A549 (cell line): ENCODE measurements at regions not wholly inside any gene's neighbourhood (a gene's known extent, or its start where the extent isn't known, plus 50 kb on each side); places are given as distances from the start of the nearest gene placed in this dataset.

Experiments used
- ATAC-seq, 2 experiments: fragments of 200-7000 bp in 1 of 2; fragments of >200 bp in 1 of 2; cut with Nextera tagmentation in 1 of 2; cut with Tn5 transposase in 1 of 2; 3 replicates each; pipeline versions ENCODE4 v1.8.0 to v1.9.1; 2018 to 2020; ENCODE audit warnings: mild to moderate bottlenecking in 1 of 2, moderate library complexity in 1 of 2
- CTCF ChIA-PET: fragments of 300-600 bp; sonication (Branson Sonifier 250); formaldehyde crosslinking; extraction: SDS; loops from one replicate; lab custom pipeline; 2021; ENCODE audit warnings: antibody characterized with exemption, inconsistent platforms; lab: Yijun Ruan, JAX
- POLR2A ChIA-PET: fragments of 350-600 bp; formaldehyde crosslinking; extraction: SDS; loops from one replicate; lab custom pipeline; 2021; ENCODE audit warnings: antibody characterized with exemption, inconsistent platforms; lab: Yijun Ruan, JAX
- DNase-seq, 2 experiments: peaks; one replicate each; pipeline versions ENCODE4 v3.0.0 to v3.0.0-alpha.2; 2011 to 2016; ENCODE audit warnings: low read depth in 1 of 2, low spot score in 1 of 2
- FAIRE-seq: peaks from 2 replicates; lab custom pipeline; 2011; peaks lifted over from hg19 to GRCh38; lab: Jason Lieb, UNC
- H3K27ac ChIP-seq, 2 experiments: fragments of >200 bp; sonication (Bioruptor Twin); formaldehyde crosslinking; 3 replicates each; pipeline ENCODE4 v1.5.1; 2016 to 2017
- H3K4me1 ChIP-seq: fragments of >200 bp; sonication (Bioruptor Twin); formaldehyde crosslinking; 3 replicates; pipeline ENCODE4 v1.6.1; 2016
- H3K4me2 ChIP-seq: fragments of >200 bp; sonication (Bioruptor Twin); formaldehyde crosslinking; 3 replicates; pipeline ENCODE4 v1.6.1; 2016
- H3K4me3 ChIP-seq: fragments of >200 bp; sonication (Bioruptor Twin); formaldehyde crosslinking; 3 replicates; pipeline ENCODE4 v1.5.1; 2016
- H3K9me3 ChIP-seq: fragments of >200 bp; sonication (Bioruptor Twin); formaldehyde crosslinking; 3 replicates; pipeline ENCODE4 v1.6.1; 2016
- BCL3 ChIP-seq: fragments of >200 bp; sonication (Bioruptor Twin); formaldehyde crosslinking; IDR thresholded peaks from 3 replicates; pipeline ENCODE4 v1.6.1; 2016
- CBX8 ChIP-seq: fragments of 200-600 bp; sonication (generic); IDR thresholded peaks from 2 replicates; pipeline ENCODE4 v1.6.1; 2016
- E2F6 ChIP-seq: IDR thresholded peaks from 2 replicates; pipeline ENCODE4 v1.6.1; 2012; ENCODE audit warnings: low read depth, borderline replicate concordance
- EHF ChIP-seq: fragments of 250-450 bp; sonication (Bioruptor Pico); IDR thresholded peaks from 2 replicates; pipeline ENCODE4 v1.5.0; 2020; ENCODE audit warnings: mild to moderate bottlenecking
- ELK1 ChIP-seq: fragments of 150-350 bp; IDR thresholded peaks from 2 replicates; pipeline ENCODE4 v1.6.1; 2014; ENCODE audit warnings: low read depth, mild to moderate bottlenecking, low read length
- FOSB ChIP-seq: fragments of 250-450 bp; sonication (Bioruptor Pico); IDR thresholded peaks from 2 replicates; pipeline ENCODE4 v1.5.0; 2020; ENCODE audit warnings: mild to moderate bottlenecking, moderate library complexity
- FOXS1 ChIP-seq: fragments of 250-450 bp; sonication (Bioruptor Pico); IDR thresholded peaks from 2 replicates; pipeline ENCODE4 v1.5.0; 2020; ENCODE audit warnings: mild to moderate bottlenecking, moderate library complexity
- HEYL ChIP-seq: fragments of 250-450 bp; sonication (Bioruptor Pico); IDR thresholded peaks from 2 replicates; pipeline ENCODE4 v1.8.0; 2021; ENCODE audit warnings: mild to moderate bottlenecking, moderate library complexity
- KDM5A ChIP-seq: fragments of 200-600 bp; sonication (generic); IDR thresholded peaks from 2 replicates; pipeline ENCODE4 v1.6.1; 2016; ENCODE audit warnings: antibody characterized with exemption, mild to moderate bottlenecking
- MAZ ChIP-seq: fragments of 150-350 bp; IDR thresholded peaks from 2 replicates; pipeline ENCODE4 v1.6.1; 2014; ENCODE audit warnings: antibody characterized with exemption, low read depth, low read length, borderline replicate concordance
- MYC ChIP-seq: IDR thresholded peaks from 2 replicates; pipeline ENCODE4 v1.6.1; 2012; ENCODE audit warnings: mild to moderate bottlenecking, inconsistent platforms, low read length, improper control_type of control experiment, borderline replicate concordance
- NFE2L2 ChIP-seq: fragments of 150-350 bp; conservative IDR thresholded peaks from 2 replicates; pipeline ENCODE4 v1.6.1; 2014; ENCODE audit warnings: low read length
- RAD21 ChIP-seq, 2 experiments: fragments of >200 bp in 1 of 2; sonication (Bioruptor Twin) in 1 of 2; formaldehyde crosslinking in 1 of 2; IDR thresholded peaks in 1 of 2; conservative IDR thresholded peaks in 1 of 2; 2 replicates in 1 of 2; 3 replicates in 1 of 2; pipeline ENCODE4 v1.6.1; 2012 to 2018; ENCODE audit warnings: inconsistent platforms in 1 of 2
- RARB ChIP-seq: fragments of 250-450 bp; sonication (Bioruptor Pico); IDR thresholded peaks from 2 replicates; pipeline ENCODE4 v1.8.0; 2021; ENCODE audit warnings: mild to moderate bottlenecking, moderate library complexity
- RCOR1 ChIP-seq: fragments of 150-350 bp; IDR thresholded peaks from 2 replicates; pipeline ENCODE4 v1.6.1; 2014; ENCODE audit warnings: antibody characterized with exemption, low read length, low read depth
- RFX5 ChIP-seq: fragments of 450-650 bp; IDR thresholded peaks from 2 replicates; pipeline ENCODE4 v1.7.1; 2014; ENCODE audit warnings: antibody characterized with exemption, mild to moderate bottlenecking, moderate library complexity
- RNF2 ChIP-seq: fragments of 200-600 bp; sonication (generic); IDR thresholded peaks from 2 replicates; pipeline ENCODE4 v1.6.1; 2016; ENCODE audit warnings: low read depth, mild to moderate bottlenecking, antibody characterized with exemption, moderate library complexity, borderline replicate concordance
- USF2 ChIP-seq: fragments of 450-650 bp; IDR thresholded peaks from 2 replicates; pipeline ENCODE4 v1.6.1; 2014; ENCODE audit warnings: antibody characterized with exemption
- ZC3H11A ChIP-seq: fragments of 450-650 bp; IDR thresholded peaks from 2 replicates; pipeline ENCODE4 v1.6.1; 2014; ENCODE audit warnings: antibody characterized with exemption, mild to moderate bottlenecking
- ZFP36 ChIP-seq: fragments of 450-650 bp; IDR thresholded peaks from 2 replicates; pipeline ENCODE4 v1.6.1; 2014; ENCODE audit warnings: borderline replicate concordance; ENCODE audit not compliant: partially characterized antibody
- WGBS: methylation state at CpG from one replicate; pipeline ENCODE4 v1.1.6; 2017; ENCODE audit errors: missing lambda C conversion rate; 5-methylcytosine and 5-hydroxymethylcytosine counted together

DNA sequence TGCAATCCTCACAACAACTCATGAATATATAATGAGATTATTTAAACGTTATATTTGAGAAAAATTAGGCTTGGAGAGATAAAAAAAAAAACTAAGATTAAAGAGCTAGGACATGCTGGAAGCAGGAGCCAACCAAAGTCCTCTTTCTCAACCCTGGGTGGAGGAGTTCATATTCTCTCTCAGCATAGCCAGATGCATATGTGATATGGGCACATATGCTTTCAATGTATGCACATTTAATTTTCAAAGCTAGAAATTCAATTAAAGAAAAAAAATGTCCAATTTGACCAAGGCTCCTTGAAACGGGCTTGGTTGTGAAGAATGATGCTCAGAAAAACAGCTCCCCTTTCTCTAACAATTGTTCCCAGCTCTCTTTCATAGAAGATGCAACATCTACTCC is 61.9 kb upstream of the GRIP1 start:
- Histone ChIP-seq H3K9me3 (no peaks in the 10 kb centered on the region), H3K4me3 (no peak overlapping the region), H3K4me1 (no peaks in the 10 kb centered on the region), H3K27ac (no peak overlapping the region), H3K4me2 (no peak overlapping the region)
- DNase-seq (no peak), ATAC-seq (no peak), FAIRE-seq (no peak)
- TF ChIP-seq MYC: no peak
- no peak for TF ChIP-seq ELK1
- no peak for TF ChIP-seq RNF2
- no peak for TF ChIP-seq KDM5A
- no peak for TF ChIP-seq ZFP36
- no peak for TF ChIP-seq BCL3
- no peak for TF ChIP-seq EHF (CRISPR knock-in tag)
- CTCF ChIA-PET: no interaction called here
- WGBS: 4% methylated on average over 2 of the region's 2 CpGs
- POLR2A ChIA-PET: no interaction called here

GRCh38 chr12:66741919-66742318 is 63.0 kb upstream of the GRIP1 start:
- Histone ChIP-seq H3K9me3 (no peaks in the 10 kb centered on the region), H3K27ac (no peak overlapping the region), H3K4me1 (no peaks in the 10 kb centered on the region), H3K4me2 (no peak overlapping the region), H3K4me3 (no peak overlapping the region)
- ChIA-PET CTCF (no interaction called here), POLR2A (no interaction called here)
- FAIRE-seq: no peak
- no peak for DNase-seq
- no peak for ATAC-seq
- TF ChIP-seq CBX8 (no peak), RAD21 (conservative IDR thresholded peaks at IDR 0.05 in 1 of 2, IDR thresholded peaks at IDR 0.05 in 1 of 2) (no peak), MAZ (no peak), USF2 (no peak), FOSB (CRISPR knock-in tag) (no peak), BCL3 (no peak), ZC3H11A (no peak), FOXS1 (CRISPR knock-in tag) (no peak)
- TF ChIP-seq, all 56 proteins: peak for 0

GRCh38 chr12:66742508-66743367 is 63.9 kb upstream of the GRIP1 start:
- H3K4me3 ChIP-seq: no peak overlapping the region
- ATAC-seq (no peak), DNase-seq (no peak), FAIRE-seq (no peak)
- 6% methylated on average over 2 of the region's 2 CpGs for WGBS
- CTCF ChIA-PET: interaction anchor here (0.6 kb wide), 1 partner anchor 1423 kb away, joined by 4 read pairs; no protein-coding TSS in a partner anchor
- H3K4me2 ChIP-seq: no peak overlapping the region
- no peaks in the 10 kb centered on the region for H3K9me3 ChIP-seq
- no peak overlapping the region for H3K27ac ChIP-seq
- no peaks in the 10 kb centered on the region for H3K4me1 ChIP-seq
- TF ChIP-seq ELK1 (no peak), NFE2L2 (no peak), RCOR1 (no peak), RARB (CRISPR knock-in tag) (no peak), RAD21 (conservative IDR thresholded peaks at IDR 0.05 in 1 of 2, IDR thresholded peaks at IDR 0.05 in 1 of 2) (no peak), E2F6 (no peak), RFX5 (no peak), RNF2 (no peak), HEYL (no peak)
- POLR2A ChIA-PET: no interaction called here
